B cell (primary cell): ENCODE measurements at regions not wholly inside any gene's neighbourhood (a gene's known extent, or its start where the extent isn't known, plus 50 kb on each side); places are given as distances from the start of the nearest gene placed in this dataset.

Experiments
- ATAC-seq: fragments of 200-7000 bp; cut with Tn5 transposase; one replicate; pipeline ENCODE4 v1.10.0; 2021; ENCODE audit warnings: low read depth, mild to moderate bottlenecking, moderate number of reproducible peaks, moderate library complexity
- CTCF ChIA-PET: fragments of 350-600 bp; sonication (Branson Sonifier 250); formaldehyde crosslinking; loops from one replicate; lab custom pipeline; 2021; ENCODE audit warnings: antibody characterized with exemption, inconsistent platforms; lab: Charles Lee
- POLR2A ChIA-PET: fragments of 350-600 bp; sonication (Branson Sonifier 250); formaldehyde crosslinking; loops from one replicate; lab custom pipeline; 2021; ENCODE audit warnings: antibody characterized with exemption; lab: Charles Lee
- DNase-seq: peaks from one replicate; pipeline ENCODE4 v3.0.0; 2013
- H2AFZ ChIP-seq: 2 replicates; pipeline ENCODE4 v1.6.1; 2012; ENCODE audit warnings: mild to moderate bottlenecking, low read depth, low read length; ENCODE audit not compliant: insufficient read depth, poor library complexity, severe bottlenecking
- H3K27ac ChIP-seq, 2 donors: 1 replicate in 1 of 2; 2 replicates in 1 of 2; pipeline ENCODE4 v1.5.1; 2012 to 2013; ENCODE audit warnings: low read length in 2 of 2, mild to moderate bottlenecking in 2 of 2, moderate library complexity in 1 of 2
- H3K27me3 ChIP-seq, 4 experiments: fragments of 200-600 bp in 1 of 4; sonication (generic) in 1 of 4; replicated peaks in 1 of 4; 1 replicate in 2 of 4; 2 replicates in 2 of 4; pipeline versions ENCODE4 v1.6.1 to v1.7.0; 2013 to 2016; ENCODE audit warnings: low read length in 3 of 4, mild to moderate bottlenecking in 2 of 4, mixed read lengths in 1 of 4, moderate library complexity in 1 of 4; ENCODE audit not compliant: insufficient read depth in 4 of 4, control insufficient read depth in 3 of 4; ENCODE audit errors: control extremely low read depth in 1 of 4
- H3K36me3 ChIP-seq, 2 experiments: replicated peaks in 1 of 2; 1 replicate in 1 of 2; 2 replicates in 1 of 2; pipeline versions ENCODE4 v1.6.1 to v1.7.1; 2013; ENCODE audit warnings: low read length in 1 of 2; ENCODE audit not compliant: insufficient read depth in 2 of 2, control insufficient read depth in 1 of 2; ENCODE audit errors: control extremely low read depth in 1 of 2, extremely low read depth in 1 of 2
- H3K4me1 ChIP-seq, 2 donors: fragments of 200-600 bp in 1 of 2; sonication (generic) in 1 of 2; 1 replicate in 1 of 2; 2 replicates in 1 of 2; pipeline versions ENCODE4 v1.5.1 to v1.6.1; 2013 to 2017; ENCODE audit warnings: low read length in 2 of 2; ENCODE audit not compliant: control insufficient read depth in 2 of 2, insufficient read depth in 2 of 2
- H3K4me2 ChIP-seq: replicated peaks from 2 replicates; pipeline ENCODE3; 2012; ENCODE audit warnings: mild to moderate bottlenecking, low read depth, low read length; ENCODE audit not compliant: poor library complexity, severe bottlenecking
- H3K4me3 ChIP-seq, 5 experiments: fragments of 200-600 bp in 1 of 5; sonication (generic) in 1 of 5; 1 replicate in 3 of 5; 2 replicates in 2 of 5; pipeline versions ENCODE4 v1.5.1 to v1.7.0; 2011 to 2016; ENCODE audit warnings: low read length in 4 of 5, mild to moderate bottlenecking in 4 of 5, low read depth in 2 of 5, control low read depth in 1 of 5, moderate library complexity in 1 of 5; ENCODE audit not compliant: insufficient read depth in 1 of 5; ENCODE audit errors: control extremely low read depth in 1 of 5, extremely low read depth in 1 of 5
- H3K79me2 ChIP-seq: fragments of 200-600 bp; sonication (generic); one replicate; pipeline ENCODE4 v1.6.0; 2016; ENCODE audit warnings: low read length; ENCODE audit not compliant: control insufficient read depth, insufficient read depth
- H3K9ac ChIP-seq: fragments of 200-600 bp; sonication (generic); 2 replicates; pipeline ENCODE4 v1.6.1; 2017; ENCODE audit warnings: mild to moderate bottlenecking, low read length, moderate library complexity
- H3K9me3 ChIP-seq, 3 donors: one replicate each; pipeline versions ENCODE4 v1.6.1 to v1.7.1; 2013; ENCODE audit warnings: low read length in 2 of 3; ENCODE audit not compliant: control insufficient read depth in 2 of 3, insufficient read depth in 1 of 3; ENCODE audit errors: control extremely low read depth in 1 of 3
- H4K20me1 ChIP-seq: 2 replicates; pipeline ENCODE4 v1.6.0; 2012; ENCODE audit warnings: mild to moderate bottlenecking, low read length; ENCODE audit not compliant: insufficient read depth, control insufficient read depth, poor library complexity, severe bottlenecking
- H3K27ac Mint-ChIP-seq: one replicate; pipeline ENCODE4 v1.8.0; 2021; ENCODE audit warnings: mixed read lengths
- H3K27me3 Mint-ChIP-seq: one replicate; pipeline ENCODE4 v1.8.0; 2021; ENCODE audit warnings: mixed read lengths
- H3K4me1 Mint-ChIP-seq: one replicate; pipeline ENCODE4 v1.8.0; 2021; ENCODE audit warnings: mixed read lengths
- H3K4me3 Mint-ChIP-seq: one replicate; pipeline ENCODE4 v1.8.0; 2021; ENCODE audit warnings: mixed read lengths
- H3K9me3 Mint-ChIP-seq: one replicate; pipeline ENCODE4 v1.8.0; 2022; ENCODE audit warnings: mixed read lengths; ENCODE audit not compliant: insufficient read depth
- CTCF ChIP-seq: fragments of 200-600 bp; IDR thresholded peaks from one replicate; pipeline ENCODE4 v1.8.0; 2022; ENCODE audit warnings: antibody characterized with exemption, mild to moderate bottlenecking
- EZH2 ChIP-seq: IDR thresholded peaks from 2 replicates; pipeline ENCODE4 v1.6.1; 2012; ENCODE audit warnings: borderline replicate concordance, low read depth, mild to moderate bottlenecking, moderate library complexity, low read length; ENCODE audit not compliant: insufficient read depth, poor library complexity, severe bottlenecking
- WGBS: methylation state at CpG from one replicate; pipeline ENCODE4 v1.1.5; 2013; ENCODE audit warnings: missing lambda C conversion rate; ENCODE audit not compliant: insufficient coverage; 5-methylcytosine and 5-hydroxymethylcytosine counted together
- intact Hi-C: fragments of 100-400 bp; cut with micrococcal nuclease; formaldehyde crosslinking; loops from one replicate; pipeline ENCODE4 v1.10.0; 2022

- ATAC-seq (no peak), DNase-seq (no peak)
- ChIA-PET POLR2A (no interaction called here), CTCF (no interaction called here)
- Histone ChIP-seq H3K27me3 (no peaks in the 10 kb centered on the region), H4K20me1 (no peaks in the 10 kb centered on the region), H3K79me2 (no peaks in the 10 kb centered on the region), H3K4me2 (no peak overlapping the region), H3K4me1 (no peaks in the 10 kb centered on the region), H3K27ac (no peak overlapping the region), H3K36me3 (no peaks in the 10 kb centered on the region), H2AFZ (no peak overlapping the region), H3K9ac (no peak overlapping the region), H3K9me3 (no peaks in the 10 kb centered on the region), H3K4me3 (no peak overlapping the region)
- no peak overlapping the region for H3K4me3 Mint-ChIP-seq
- WGBS, result 94% methylated on average over 2 of the region's 2 CpGs
- no peak for TF ChIP-seq EZH2
- TF ChIP-seq CTCF, result no peak
- H3K27me3 Mint-ChIP-seq, result peaks cover 16% of the 10 kb centered on the region
- no peaks in the 10 kb centered on the region for H3K9me3 Mint-ChIP-seq
- H3K4me1 Mint-ChIP-seq, result no peaks in the 10 kb centered on the region
- intact Hi-C loops, result no loop called here
- H3K27ac Mint-ChIP-seq, result no peak overlapping the region
These were observed 669.4 kb downstream of the IRS1 start for GRCh38 chr2:226130192-226130591.

- no peaks in the 10 kb centered on the region for H3K79me2 ChIP-seq
- intact Hi-C loops, result no loop called here
- DNase-seq (no peak), ATAC-seq (no peak)
- no peaks in the 10 kb centered on the region for H3K4me1 ChIP-seq
- no peak overlapping the region for H3K9ac ChIP-seq
- peaks cover 9% of the 10 kb centered on the region for H3K27me3 Mint-ChIP-seq
- ChIA-PET CTCF (no interaction called here), POLR2A (no interaction called here)
- no peak overlapping the region for H3K4me3 ChIP-seq
- no peak overlapping the region for H3K4me2 ChIP-seq
- no peaks in the 10 kb centered on the region for H4K20me1 ChIP-seq
- no peaks in the 10 kb centered on the region for H3K36me3 ChIP-seq
- WGBS, result no CpG with 5 or more reads among the region's 1 CpG
- no peak overlapping the region for H2AFZ ChIP-seq
- no peaks in the 10 kb centered on the region for H3K4me1 Mint-ChIP-seq
- H3K27me3 ChIP-seq, result no peaks in the 10 kb centered on the region
- no peaks in the 10 kb centered on the region for H3K9me3 ChIP-seq
- TF ChIP-seq EZH2, result no peak
- TF ChIP-seq CTCF, result no peak
- H3K9me3 Mint-ChIP-seq, result no peaks in the 10 kb centered on the region
- no peak overlapping the region for H3K4me3 Mint-ChIP-seq
- H3K27ac Mint-ChIP-seq, result no peak overlapping the region
- H3K27ac ChIP-seq, result no peak overlapping the region
These were observed 671.9 kb downstream of the IRS1 start for GRCh38 chr2:226127682-226128081.
